DMS79 (cell line): ENCODE measurements at regions not wholly inside any gene's neighbourhood (a gene's known extent, or its start where the extent isn't known, plus 50 kb on each side); places are given as distances from the start of the nearest gene placed in this dataset.

Experiments used
- DNase-seq: peaks from one replicate; lab custom pipeline; 2025; lab: John Stamatoyannopoulos, UW

DNA sequence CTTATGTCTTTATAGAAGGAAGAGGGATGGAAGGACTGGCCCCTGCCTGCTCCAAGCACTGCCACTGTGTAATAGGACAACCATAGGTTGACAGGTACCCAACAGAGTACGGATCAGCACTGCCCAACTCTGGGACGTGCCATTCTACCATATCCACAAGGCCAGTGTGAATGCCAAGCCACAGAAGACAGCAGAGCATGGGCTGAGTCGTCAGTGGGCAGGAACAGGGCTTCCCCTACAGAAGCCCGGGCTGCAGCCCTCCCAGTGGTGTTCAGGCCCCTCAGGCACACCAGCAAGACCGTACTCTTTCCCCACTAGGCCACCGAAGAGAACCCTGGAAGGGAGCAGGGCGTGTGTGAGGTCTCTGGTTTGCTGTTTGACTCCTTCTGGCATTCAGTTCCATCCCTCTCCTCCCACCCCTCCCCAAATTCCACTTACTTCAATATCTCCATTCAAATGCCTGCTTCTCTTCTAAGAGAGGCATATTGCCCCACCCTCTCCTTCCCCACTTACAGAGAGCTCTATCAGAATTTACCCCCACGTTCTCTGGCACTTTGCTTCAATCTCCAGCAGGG lies 209.4 kb downstream of the FOXO1 start:
- no peak for DNase-seq

DNA sequence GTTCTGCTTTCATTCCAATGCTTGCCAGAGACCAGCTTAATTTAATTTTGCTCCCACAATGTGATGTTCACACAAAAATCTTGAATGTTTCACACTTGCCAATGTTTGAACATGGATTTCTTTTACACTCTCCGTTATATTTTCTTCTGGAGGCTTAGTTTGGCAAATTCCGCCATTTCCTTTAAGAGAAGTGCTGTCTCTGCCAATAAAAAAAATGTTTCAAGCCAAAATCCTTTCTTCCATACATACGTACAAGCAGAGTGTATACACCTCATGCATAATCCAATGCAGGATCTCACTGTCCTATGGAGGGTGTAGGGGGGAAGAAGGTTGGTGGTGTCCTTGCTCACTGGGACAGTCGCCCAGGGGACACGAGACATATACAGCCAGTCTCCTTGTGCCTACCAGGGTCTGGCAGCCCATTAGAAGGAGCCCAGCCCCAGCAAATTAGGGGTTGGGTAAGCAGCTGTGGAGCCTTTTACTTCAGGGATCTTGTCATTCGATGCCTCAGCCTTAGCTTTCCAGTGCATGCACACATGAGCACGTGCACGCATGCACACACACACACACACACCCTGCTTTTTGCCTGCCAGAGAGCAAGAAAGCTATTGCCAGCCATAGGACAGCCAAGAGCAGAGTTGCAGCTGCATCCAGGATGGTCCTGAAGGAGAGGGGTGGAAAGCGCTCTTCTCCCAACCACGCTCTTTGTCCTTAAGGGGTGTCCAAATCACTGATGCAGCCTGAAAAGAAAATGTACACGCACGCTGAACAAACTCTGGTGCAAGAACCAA lies 208.3 kb downstream of the FOXO1 start:
- no peak for DNase-seq

DNA sequence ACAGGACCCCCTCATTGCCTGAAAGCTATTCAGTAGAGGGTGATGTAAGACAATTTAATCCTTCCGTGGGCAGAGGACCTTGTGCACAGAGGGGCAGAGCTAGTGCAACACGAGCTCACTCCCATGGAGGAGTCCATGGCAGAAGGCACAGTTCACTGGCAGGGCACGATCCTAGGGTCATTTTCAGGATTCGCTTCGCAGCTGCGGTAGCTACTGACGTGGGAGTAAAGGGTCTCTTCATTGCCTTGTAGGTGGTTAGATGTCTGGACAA lies 207.8 kb downstream of the FOXO1 start:
- DNase-seq = no peak

DNA sequence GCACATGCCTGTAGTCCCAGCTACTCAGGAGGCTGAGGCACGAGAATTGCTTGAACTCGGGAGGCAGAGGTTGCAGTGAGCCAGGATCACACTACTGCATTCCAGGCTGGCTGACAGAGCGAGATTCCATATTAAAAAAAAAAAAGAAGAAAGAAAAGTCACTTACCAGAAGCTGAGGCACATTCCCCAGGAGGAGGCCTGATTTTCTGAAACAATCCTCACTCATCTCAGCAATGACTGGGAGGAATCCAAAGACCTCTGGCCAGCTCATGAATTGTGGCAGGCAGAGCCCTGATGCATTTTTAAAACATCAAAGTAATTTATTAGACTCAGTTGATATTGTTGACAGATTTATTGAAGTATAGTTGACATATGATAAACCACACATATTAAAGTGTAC lies 206.3 kb downstream of the FOXO1 start:
- DNase-seq = no peak

DNA sequence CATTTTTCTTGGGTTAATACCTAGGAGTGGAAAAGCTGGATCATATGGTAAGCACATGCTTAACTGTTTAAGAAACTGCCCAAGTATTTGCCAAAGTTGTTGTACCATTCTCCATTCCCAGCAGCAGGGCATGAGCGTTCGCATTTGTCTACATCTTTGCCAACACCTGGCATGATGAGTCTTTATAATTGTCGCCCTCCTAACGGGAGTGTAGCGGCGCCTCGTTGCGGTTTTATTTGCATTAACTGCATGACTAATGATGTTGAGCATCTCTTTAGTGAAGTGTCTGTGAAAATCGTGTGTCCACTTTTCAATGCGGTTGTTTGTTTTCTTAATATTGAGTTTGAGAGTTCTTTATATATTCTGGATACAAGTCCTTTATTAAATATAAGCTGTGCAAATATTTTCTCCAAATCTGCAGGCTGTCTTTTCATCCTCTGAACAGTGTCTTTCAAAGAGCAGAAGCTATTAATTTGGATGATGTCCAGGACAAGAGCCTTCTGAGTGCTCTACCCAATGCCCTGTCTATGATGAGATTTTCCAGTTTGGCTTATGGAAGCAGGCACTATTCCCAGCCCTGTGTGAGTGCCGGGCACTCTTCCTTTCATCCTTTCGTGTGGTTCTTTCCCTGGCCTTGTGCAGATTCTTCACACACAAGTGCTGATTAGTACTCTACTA lies 202.0 kb downstream of the FOXO1 start:
- DNase-seq = peak; percentile 60

DNA sequence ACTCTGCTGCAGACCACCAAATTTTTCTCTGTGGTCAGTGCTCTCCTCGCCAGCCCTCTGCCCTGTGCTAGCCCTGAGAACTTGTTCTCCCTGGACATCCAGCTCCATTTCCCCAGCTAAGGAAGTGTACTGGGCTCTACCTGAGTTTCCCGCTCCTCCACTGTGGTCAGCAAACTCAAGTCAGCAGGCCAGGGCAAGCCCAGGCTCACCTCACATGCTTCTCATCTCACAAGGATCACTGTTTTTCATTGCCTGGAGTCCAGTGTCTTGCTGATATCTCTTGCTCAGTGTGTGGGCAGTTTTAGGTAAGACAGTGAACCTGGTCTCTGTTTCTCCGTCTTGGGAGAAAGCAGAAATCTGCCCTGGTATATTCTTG lies 201.4 kb downstream of the FOXO1 start:
- no peak for DNase-seq

DNA sequence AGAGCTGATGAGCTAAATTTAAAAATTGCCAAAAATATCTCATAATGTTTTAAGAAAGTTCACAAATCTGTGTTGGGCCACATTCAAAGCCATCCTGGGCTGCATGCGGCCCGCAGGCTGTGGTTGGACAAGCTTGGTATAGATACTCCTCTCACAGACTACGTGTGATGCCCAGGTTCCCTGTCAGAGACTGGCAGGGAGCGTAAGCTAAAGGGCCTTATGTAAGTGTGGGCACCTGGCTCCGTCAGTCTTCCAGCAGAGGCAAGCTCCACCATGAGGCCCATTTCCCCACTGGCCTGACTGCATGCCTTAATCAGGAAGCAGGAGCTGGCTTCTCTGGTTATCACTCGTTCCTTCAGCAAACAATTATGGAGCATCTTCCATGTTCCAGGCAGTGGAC lies 200.2 kb downstream of the FOXO1 start:
- DNase-seq = no peak

DNA sequence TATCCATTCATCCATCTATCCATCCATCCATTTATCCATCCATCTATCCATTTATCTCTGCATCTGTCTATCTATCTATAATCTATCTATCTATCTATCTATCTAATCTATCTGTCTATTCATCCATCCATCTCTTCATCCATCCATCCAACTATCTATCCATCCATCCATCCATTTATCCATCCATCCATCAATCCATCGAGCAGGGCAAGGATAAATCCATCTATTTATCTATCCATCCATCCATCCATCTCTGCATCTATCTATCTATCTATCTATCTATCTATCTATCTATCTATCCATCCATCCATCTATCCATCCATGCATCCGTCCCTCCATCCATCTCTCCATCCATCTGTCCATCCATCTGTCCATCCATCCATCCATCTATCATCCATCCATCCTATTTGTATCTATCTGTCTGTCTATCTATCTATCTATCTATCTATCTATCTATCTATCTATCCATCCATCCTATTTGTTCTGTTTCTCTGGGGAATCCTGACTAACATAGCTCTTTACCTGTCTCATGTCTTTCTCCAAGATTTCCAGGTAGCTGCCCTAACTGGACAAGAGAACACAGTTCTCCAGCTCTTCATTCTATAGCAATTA lies 198.1 kb downstream of the FOXO1 start:
- DNase-seq = no peak

DNA sequence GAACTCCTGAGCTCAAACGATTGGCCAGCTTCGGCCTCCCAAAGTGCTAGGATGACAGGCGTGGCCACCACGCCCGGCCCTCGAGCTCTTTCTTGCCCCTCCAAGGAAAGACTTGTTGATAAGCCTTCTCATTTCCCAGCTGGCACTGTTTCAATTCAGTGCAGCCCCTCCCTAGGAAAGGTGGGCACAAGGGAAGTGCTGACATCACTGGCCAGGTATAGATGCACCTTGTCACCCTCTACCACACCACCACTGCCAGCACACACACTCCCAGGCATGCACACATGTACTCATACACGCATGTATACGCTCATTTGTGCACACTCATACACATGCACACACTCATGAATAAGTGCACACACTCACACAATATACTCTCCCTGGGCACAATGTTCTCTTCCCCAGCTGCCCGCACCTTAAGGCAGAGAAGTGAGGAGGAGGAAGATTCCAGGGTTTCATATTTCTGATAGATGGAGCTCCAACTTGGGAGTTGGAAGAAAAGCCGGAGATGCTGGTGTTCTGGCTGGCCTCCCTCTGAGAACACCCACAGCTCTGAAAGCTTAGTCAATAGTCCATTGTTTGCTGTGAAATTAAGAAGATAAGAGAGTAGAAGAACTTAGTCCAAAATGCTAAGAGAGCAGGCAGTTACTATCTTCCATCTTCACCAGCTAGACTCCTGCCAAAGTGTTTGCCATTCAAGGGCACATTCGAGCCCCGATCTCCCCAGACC lies 196.7 kb downstream of the FOXO1 start:
- no peak for DNase-seq

DNA sequence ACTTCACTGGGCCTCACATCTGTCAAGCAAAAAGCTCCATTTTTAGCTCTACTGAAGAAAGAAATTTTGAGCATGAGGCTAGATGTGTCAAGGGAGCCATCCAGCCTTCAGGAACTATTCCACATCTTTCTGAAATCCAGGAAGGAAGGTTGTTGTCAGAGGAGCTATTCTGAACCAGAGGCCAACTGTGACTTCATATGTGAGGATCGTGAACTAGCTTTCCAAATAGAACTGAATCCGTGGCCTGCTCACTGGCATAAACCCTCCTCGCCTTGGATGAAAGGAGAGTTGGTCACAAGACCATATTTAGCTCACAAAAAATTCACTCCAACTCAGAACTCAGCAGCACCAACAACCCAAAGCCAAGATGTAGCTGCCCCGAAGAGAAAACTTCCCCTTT lies 195.8 kb downstream of the FOXO1 start:
- DNase-seq = no peak

DNA sequence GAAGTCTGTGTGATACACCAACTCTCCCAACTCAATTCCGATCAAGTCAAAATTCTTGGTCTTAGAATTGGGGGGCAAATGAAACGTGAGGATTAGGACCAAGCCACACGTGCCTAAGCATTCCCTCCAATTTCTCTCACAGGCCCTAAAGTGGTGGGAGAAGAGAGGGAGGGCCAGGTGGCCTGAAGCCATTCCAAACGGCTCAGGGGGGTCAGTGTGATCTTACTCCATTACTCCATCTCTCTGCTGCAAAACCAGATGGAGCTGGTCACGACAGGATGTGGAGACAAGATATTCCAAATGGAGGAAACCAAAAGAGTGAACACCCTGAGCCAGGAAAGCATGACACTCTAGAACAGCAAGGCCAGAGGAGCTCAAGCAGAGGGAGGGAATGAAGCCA lies 195.4 kb downstream of the FOXO1 start:
- no peak for DNase-seq

DNA sequence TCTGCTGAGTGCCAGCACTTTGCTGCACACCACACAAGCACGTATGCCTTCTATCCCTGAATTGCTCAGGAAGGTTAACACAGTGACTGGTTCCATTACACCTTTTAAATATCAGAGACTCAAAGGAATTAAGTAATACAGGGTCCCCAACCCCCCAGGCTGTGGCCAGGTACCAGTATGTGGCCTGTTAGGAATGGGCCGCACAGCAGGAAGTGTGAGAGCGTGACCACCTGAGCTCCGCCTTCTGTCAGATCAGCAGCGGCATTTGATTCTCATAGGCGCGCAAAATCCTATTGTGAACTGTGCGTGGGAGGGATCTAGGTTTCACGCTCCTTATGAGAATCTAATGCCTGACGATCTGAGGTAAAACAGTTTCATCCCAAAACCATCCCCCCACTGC lies 194.5 kb downstream of the FOXO1 start:
- DNase-seq = no peak

DNA sequence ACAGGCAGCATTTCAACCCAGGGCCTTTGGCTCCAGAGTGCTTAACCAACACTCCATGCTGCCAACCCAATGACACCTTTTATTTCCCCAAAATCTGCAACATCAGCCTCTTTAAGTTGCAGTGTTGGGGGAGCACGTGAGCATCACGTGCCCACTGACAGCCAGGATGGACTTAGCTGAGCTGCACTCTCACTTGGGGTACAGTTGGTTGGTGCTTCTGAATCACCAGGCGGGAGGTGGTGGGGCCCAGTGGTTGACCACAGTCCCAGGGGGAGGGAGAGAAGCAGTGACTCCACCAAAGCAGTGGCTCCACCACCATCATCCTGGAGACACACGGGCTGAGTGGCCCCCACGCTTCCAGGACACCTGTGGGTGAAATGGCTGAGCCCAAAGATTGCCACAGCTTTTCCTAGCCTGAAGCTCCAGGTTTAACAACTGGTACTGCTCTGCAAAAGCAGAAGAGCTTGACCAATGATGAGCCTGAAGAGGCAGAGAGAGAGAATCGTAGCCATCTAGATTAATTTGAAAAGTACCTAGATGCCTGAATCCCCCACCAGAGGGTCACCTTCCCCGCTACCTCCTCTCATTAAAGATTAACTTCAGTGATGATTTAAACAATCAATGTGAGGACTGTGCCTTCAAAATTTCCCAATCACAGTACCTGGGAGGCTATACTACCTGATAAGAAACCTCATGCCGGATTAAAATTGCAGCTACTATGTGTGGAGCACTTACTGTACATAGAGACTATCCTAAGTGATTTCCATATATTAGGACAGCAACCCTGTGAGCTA lies 193.8 kb downstream of the FOXO1 start:
- DNase-seq = no peak

DNA sequence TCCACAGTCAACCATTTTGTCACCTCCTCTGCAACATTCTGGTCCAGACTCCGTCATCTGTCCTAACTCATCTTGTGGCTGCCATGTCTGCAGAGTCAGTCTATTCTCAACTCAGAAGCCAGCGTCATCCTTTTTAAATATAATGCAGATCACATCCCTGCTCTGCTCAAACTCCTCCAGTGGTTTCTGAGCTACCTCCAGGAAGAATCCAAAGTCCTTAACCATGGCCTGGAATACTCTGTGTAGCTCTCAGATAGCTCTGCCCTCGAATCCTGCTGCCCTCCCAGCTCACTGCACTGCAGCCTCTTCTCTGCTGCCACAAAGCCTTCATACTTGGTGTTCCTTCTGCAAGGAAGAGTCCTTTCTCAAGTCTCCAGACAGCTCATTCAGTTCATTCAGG lies 190.8 kb downstream of the FOXO1 start:
- DNase-seq = no peak

DNA sequence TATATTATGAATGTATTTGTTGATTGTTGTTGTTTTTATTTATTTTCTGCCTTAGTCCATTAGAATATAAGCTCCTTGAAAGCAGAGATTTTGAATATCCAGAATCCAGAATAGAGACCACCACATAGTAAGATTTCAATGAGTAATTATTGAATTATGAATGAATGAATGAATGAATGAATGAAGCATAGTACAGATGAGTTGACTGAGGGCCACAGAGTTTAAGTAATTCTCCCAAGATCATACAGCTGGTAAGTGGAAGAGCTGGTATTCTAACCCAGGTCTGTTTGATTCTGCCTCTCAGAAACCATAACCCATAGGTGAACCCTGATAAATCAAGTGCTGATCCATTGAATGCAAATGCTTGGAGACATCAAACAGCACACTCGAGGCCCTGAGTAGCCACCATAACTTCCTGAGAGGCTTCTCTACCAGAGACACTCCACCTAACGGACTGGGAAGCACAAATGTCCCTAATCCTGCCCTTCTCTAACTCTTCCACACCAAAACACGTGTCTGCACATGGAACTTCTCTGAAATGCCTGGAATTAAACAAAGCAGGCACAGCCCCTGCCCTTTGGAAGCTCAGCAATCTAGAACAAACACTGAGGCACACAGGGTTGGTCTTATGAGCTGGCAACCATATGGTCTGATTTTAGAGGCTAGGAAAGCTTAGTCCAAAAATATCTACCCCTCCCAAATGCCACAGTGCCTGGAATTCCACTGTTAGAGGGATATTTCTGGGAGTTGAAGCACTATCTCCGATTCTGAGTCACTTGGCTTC lies 190.1 kb downstream of the FOXO1 start:
- no peak for DNase-seq

DNA sequence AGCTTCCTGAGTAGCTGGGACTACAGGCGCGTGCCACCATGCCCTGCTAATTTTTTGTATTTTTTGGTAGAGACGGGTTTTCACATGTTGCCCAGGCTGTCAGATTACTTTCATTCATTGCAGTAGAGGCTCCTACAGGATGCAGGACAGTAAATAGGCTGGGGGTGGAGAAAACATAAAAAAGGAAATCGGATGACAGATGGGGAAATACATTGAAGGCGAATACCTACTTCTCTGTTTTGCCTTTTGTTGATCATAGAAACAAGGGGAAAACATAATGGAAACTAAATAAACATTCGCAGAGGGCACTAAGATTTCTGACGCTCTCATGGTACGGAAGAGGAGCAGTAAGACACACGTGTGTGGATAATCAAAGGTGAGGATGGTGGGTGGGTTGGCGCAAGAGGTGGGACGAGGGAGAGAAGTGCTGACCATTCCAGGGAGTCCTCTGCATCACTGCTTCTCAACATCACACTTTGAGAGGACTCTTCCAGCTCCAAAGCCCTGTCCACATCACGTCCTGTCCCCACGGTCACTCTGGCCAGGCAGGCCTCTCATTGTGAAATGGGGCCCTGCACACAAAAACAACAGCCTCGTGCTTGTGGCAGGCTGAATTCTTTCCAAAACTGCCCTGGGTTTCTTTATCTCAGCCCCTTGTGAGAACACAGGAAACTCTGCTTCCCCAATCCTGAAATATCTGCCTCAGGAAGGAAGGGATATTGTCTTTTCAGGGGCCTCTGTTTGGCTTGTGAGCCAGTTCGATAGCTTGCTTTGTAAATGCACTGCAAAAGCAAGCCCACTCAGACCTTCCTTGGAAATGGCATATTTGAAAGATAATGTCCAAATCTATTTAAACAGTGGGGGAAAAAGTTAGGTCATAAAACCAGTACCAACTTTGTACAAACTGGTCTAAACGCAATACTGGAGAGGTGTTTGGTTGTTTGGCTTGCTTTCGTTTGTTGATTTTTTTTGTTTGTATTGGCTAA lies 188.5 kb downstream of the FOXO1 start:
- no peak for DNase-seq

DNA sequence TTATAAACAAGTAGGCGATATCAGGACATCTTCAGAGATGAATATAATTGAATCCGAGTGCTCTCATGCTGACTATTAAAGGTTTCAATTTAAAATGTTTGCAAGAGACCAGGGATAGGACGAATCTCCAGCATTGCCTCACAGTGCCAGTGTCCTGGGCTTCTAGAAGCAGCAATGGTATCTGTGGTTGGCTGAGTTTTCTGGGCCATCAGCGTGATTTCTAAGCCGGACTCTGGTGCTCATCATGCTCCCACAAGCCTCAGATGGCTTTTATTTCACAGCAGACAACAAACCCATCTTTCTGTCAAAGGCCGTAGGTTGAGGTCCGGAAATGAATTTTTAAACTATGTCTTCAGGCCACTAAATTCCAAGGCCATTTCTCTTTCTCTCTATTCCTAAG lies 187.7 kb downstream of the FOXO1 start:
- no peak for DNase-seq

DNA sequence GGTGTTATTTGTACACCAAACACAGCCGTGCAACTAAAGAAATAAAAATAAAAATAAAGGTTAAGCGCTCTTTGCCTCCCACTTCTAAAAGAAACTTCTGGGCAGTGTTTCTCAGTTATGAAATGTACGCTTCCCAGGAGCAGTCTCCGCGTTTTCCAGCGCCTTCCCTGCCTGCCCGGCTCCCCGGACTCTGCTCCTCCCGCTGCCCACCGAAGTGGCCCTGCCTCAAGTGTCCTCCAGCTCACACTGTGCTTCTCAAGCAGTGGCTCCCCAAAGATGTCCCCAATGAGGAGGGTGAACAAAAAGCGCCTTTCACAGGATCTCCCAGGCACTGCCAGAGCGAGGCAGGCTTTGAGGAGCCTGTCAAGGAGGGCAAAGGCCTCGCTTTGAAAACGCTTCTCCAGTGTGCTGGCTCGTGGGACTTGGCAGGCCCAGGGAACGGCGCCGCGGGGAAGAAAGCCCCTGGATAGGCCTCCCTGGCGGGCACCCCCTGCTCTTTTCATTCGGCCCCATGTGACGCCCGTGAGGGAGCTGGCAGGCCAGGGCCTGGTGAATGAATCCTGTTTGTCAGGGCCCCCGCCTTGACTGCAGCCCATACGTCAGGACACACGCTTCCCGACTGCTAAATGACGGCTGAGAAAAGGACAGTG lies 187.1 kb downstream of the FOXO1 start:
- DNase-seq = no peak
